Kasumi-1 (cell line): ENCODE measurements at regions not wholly inside any gene's neighbourhood (a gene's known extent, or its start where the extent isn't known, plus 50 kb on each side); places are given as distances from the start of the nearest gene placed in this dataset.
"Not testable (repeated sequence)": the region's sequence is repeated elsewhere in the genome, so short reads cannot be mapped to it uniquely, and the experiment has no call there.

Experiments used
- DNase-seq, 2 experiments: peaks; one replicate each; lab custom pipeline; 2025; lab: John Stamatoyannopoulos, UW

DNA sequence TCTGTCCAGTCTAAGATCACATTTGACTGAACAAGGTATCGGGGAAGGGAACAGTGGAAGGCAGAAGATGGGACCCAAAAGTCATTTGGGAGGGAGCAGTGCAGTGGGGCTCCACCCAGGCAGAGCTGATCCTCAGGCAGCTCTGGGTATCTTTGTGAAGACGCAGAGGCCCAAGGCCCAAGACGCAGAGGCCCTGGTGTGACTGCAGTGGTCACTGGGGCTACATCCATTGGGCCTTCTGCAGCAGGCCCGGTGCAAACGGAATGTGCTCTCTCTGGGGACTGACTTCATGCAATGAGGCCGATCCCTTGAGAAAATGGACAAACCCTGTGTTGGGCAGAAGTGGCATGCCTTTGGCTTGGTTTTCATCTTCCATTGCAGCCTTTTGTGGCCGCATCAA is 463.4 kb upstream of the ZNF507 start:
- no peak for DNase-seq

DNA sequence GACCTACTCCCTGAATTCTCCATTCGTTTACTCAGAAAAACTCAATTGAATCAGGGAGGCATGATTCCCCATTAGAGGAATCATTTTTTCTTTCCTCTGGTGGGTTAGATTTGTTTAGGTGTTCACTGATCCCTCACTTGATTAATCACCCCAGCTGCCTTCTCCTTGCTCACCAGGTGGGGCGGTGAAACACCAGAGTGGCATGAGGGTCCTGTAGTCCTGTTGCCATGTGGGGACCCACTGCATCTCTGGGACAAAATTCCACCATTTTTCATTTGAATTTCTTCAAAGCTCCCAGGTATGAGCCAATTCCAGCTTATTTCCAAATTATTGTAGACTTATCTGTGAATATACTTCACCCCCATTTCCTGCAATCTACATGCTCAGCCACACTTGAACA is 462.7 kb upstream of the ZNF507 start:
- DNase-seq = no peak

DNA sequence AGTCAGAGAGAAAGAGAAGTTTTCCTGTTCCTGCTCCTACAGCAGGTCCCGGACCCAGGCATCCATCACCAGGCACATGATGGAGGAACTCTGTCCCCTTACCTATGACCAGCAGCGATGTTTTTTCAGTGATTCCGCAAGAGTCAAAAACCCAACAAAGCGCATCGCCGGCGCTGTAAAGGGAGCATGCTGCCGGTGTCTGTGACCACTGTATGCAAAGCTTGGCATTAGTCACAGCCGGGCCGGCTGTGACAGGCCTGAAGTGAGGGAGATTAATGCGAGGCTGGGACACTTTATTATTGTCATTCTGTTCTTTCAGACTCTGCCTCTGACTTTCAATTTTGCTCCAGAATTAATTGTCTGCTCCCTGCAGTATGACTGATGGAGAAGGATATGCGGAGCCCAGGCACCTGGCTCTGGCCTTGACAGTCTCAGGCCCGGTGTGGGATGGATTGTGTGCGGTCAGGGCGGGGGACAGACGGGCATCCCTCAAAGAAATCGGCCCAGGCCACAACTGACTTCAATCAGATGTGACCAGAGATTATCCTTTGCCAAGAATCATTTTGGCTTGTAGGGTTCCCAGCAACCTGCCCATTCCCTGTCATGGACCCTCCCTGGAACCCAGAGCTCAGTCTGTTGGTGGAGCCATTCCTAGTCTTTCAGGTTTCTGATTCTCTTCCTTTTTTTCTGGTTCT is 462.0 kb upstream of the ZNF507 start:
- no peak for DNase-seq

DNA sequence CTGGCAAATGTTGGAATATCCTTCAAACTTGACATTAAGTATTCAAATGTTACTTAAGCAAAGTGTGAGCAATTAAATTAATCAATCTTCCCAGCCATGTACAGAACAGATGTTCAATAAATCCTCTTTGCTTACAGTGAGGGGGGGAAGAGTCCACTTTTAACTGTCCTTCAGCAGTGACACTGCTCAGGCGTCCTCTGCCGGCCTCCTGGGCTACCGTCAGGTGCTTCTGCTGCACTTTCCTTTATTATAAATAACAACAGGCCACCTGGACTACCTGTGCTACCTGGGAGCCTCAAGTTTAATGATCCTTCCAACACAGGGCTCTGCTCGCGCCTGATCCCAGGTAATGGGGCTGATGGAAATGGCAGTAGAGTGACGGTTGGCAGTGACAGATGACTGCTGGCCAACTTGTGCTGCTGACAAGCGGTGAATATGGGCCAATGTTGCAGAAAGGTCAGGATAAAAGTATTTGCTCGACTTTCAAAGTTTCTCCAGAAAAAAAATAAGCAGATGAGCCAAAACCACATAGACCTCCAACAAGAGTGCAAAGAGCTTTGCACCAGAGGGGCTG is 460.0 kb upstream of the ZNF507 start:
- no peak for DNase-seq

DNA sequence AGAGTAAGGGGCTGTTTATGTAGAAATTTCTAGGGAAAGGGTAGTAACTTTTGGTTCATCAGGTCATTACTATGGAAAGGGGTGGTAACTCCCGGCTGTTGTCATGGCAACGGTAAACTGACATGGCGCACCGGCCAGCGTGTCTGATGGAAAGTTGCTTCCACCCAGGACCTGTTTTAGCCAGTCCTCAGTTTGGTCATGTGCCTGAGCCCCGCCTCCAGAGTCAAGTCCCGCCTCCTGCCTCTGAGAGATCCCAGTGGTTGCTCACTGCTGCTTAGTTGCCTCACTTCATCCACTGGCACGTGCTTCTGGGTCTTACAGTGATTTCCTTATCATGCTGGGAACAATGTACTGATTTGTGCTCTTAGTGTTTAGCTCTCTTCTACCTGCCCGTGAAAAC is 455.2 kb upstream of the ZNF507 start:
- DNase-seq = no peak

DNA sequence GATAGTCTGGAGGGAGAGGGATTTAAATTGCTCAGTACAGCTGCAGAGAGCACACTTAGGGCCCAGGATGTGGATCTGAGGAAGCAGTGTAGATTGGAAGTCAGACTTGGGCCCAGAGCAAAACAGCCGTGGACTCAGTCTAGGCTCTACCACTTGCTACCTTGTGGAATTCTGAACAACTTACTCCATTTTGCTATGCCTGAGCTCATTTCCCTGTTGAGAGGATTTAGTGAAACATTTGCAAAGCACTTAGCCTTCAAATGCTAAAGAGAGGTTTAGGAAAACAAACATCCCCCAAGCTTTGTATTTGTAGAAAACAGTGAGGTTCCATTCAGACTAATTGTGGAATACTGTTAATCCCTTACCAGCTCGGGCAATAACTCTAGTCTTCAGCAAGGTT is 453.4 kb upstream of the ZNF507 start:
- DNase-seq = no peak

DNA sequence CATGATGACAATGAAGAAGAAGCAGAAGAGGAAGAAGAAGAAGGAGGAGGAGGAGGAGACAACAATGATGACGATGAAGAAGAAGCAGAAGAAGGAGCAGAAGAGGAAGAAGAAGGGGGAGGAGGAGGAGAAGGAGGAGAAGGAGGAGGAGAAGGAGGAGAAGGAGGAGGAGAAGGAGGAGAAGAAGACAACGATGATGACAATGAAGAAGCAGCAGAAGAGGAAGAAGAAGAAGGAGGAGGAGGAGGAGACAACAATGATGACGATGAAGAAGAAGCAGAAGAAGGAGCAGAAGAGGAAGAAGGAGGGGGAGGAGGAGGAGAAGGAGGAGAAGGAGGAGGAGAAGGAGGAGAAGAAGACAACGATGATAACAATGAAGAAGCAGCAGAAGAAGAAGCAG is 451.9 kb upstream of the ZNF507 start:
- DNase-seq = not testable (repeated sequence)

DNA sequence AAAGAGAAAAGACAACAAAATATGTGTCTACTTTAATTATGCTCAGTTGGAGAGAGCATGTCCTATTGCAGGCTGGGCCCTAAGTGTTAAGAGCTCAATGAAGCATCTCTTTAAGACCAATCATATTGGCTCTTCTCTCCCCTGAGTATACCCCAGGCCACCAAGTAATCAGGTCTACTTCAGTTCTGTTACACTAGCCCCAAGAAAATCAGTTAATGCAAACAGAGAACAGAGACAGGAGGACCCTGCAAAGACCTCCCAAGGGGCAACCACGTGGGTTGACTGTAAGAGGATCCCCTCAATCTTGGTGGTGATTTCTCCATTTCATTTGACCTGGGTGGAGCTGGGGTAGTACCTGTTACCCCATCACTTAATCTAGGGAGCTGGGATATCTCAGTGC is 451.0 kb upstream of the ZNF507 start:
- no peak for DNase-seq

DNA sequence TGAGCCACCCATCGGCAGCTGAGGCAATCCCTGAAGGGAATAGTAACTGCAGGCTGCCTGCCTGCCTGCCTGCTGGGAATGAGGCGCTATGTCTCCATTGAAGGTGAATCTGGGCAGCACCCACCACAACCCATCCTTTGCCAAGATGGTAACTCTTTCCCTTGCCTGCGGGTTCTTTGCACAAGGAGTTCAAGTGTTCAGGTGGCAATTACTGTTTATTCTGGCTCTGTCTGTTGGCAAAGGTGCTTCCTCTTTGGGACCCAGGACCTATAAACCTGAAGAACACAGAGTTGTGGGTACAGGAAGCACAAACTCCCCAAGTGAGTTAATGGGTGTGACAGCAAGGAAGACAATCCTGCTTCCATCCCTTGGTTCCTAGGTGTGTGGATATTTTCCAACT is 448.1 kb upstream of the ZNF507 start:
- no peak for DNase-seq

DNA sequence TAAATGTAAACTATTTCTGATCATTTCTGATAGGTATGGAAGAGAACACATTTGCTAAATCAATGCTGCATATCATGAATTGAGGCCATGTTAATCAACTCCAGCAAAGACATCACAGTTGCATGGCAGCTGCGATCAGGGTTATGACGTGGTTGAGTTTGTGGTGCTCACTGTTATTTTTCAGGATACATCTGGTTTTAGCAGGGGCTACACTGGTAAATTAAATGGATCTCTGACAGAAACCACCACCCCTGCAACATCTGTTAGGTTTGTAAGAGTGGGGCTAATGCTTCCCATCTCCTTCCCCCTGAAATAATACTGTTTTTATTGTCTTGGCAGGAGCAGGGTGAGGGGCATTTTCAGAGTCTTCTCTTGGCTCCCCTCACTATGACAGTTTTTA is 444.4 kb upstream of the ZNF507 start:
- DNase-seq = no peak

DNA sequence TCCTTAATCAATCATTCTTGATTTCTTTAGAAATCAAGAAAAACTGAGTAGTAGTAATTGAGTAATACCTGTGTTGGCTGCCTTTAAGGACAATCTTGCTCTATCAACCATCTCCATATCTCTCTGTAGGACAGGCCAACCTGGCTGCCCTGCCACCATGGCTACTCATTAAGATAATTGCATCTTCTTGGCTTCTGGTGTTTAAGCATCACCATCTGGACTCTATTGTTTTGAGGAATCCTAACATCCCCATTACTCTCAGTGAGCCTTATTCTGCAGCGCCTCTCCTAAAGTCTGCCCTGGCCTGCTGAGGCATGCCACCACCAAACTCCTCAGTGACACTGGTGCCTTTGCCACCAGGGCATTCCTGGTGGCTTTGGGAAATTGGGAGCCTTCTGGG is 442.6 kb upstream of the ZNF507 start:
- no peak for DNase-seq

DNA sequence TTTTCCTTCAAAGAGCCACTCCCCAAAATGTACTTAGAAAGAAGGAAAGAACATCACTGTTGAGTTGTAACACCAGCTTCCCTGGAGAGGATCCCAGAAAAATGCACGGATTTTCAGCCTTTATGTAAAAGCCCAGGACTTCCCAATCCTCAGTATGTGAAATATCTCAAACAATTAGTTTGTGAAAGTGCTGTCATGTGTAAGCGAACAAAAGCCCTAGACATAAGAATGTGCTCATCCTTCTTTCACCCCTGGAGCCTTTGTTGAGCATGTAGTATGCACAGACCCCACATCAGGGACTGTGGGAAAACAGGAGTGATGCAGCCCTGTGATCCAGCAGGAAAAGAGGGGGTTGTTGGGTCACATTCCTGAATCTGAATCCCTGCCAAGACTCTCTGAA is 441.4 kb upstream of the ZNF507 start:
- no peak for DNase-seq

DNA sequence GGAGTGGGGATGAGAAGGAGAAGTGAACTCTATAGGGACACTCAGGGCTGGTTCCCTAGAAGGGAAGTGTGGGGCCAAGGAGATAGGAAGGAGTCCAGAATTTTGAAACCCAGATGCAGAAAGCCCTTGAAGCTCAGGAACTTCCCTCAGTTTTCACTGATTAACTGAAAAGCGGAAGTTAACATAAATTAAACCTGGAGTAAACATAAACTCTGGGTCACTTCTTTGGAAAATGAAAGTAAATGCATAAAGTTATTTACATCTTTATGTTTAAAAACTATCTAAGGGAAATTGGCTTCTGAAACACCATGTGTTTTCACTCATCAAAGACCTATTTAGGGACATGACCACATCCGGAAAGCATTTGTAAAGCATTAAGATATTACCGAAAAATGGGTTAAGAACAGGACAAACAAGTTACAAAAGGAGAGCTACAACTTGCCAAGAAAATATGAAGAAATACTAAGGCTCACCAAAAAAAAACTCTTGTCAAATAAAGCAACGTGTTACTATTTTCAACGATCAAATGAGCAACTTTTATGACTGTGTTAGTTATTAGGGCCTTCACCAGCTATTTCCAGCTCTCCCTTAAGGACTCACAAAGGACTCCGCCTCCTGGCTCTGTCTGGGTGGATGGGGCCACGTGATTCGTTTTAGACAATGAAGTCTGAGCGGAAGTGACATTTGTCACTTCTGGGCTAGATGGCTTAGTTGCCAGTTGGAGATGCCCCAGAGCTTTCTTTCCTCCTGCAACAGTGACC is 439.1 kb upstream of the ZNF507 start:
- DNase-seq = no peak

DNA sequence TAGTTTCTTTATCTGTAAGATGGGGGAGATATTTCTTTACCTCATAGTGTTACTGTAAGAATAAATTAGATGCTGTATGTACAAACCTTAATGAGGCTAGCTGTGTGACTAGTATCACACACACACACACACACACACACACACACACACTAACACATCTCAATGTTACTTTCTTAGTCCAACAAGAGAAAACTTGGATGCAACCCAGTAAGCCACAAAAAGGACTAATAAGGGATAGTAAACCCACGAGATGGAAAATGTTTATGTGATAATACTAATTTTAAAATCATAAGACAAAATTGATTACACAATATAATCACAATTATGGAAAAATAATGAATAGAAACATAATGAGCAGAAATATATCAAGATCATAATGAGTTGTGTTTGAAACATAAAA is 437.7 kb upstream of the ZNF507 start:
- DNase-seq = no peak

DNA sequence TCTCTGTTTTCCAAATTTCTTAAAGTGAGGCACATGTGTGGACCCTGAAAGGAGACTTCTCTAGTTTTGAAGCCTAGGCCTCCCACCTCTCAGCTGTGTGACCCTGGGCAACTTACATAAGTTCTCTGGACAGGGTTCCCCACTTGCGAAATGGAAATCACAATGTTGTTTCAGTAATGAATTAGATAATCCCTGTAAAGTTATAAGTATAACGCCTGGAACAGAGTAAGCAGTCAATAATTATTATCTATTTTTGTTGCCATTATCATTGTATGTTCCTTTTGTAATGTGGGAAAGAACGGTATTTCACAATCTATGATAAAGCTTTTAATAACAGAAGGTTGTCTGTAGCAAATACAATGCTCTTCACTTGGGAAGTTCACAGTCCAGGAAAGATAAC is 437.3 kb upstream of the ZNF507 start:
- no peak for DNase-seq

DNA sequence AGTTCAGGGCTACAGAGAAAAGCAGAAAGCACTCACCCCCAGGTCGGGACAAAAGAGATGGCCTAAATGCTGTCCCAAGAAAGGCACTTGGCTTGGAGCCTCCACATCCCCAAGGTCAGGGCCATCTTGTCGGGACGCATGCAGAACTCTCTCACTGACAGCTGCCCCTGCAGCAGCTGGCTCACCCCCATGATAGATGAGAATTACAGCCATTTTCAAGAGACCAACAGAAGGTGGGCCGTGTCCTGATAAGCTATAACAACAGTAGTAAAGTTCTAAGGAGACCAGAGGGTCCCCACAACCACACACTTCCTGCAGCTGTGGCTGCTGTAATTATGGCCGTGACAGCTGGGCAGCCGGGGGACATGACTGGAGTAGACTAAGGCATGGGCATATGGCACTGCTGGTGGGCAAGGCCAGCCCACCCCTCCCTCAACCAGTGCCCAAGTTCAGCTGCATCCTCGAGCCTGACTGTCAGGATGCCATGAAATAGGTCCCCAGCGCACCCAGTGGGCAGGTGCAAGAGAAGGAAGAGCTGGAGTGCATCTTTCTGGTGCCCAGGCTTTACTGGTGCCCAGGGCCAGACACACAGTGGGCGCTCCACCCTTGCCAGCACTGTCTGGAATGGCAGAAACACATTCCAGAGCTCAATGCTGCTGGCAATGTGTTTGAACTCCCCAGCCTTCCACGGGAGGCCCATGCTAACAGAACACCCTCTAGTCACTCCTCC is 436.7 kb upstream of the ZNF507 start:
- no peak for DNase-seq

DNA sequence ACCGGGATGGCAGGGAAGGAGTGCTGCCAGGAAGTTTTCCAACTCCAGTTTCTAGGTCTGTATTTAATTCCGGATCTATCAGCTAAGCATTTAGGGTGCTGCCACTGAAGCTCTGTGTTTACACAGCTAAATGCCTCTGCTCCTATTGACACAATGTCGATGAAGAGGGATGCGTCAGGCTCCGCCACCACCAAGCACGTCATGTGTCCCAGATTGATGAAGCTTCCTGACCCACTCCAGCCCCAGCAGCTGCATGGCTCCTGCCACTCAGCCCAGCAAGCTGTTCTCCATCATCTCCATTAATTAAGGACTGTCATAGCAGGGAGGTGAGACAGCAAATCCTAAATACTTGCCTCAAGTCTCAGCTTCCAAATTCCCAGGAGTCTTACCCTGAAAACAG is 435.2 kb upstream of the ZNF507 start:
- DNase-seq = no peak

DNA sequence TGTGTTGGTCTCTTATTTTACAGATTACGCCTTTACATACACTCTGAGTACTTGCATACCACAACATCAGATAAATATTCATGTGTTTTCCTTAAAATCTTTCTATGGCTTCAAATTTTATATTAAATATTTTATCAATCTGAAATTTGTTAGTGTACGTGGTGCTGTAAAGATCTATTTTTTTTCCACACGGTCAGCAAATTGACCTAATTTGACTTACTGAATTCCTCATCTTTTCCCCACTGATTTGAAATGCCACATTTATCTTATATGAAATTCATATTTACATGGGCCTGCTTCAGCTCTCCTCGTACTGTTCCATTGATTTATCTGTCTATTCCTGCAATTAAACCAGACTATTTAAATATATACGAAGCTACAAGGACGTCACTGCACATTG is 433.8 kb upstream of the ZNF507 start:
- no peak for DNase-seq

DNA sequence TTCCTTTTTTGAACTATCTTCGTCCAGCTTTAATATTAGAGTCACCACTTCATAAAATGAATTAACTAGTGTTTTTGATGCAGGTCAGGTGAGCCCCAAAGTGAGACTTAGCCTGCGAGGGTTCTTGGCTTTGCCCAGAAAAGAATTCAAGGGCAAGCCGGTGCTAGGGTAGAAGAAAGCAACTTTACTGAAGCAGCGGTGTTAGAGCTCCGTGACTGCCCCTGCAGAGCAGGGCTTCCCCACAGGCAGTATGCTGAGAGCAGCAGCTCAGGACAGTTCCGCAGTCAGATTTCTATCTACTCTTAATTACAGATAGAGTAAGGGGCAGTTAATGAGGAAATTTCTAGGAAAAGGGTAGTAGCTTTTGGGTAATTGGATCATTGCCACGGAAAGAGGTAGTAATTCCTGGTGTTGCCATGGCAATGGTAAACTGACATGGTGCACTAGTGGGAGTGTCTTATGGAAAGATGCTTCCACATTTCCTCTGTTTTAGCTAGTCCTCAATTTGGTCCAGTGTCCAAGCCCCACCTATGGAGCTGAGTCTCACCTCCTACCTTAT is 432.2 kb upstream of the ZNF507 start:
- no peak for DNase-seq

DNA sequence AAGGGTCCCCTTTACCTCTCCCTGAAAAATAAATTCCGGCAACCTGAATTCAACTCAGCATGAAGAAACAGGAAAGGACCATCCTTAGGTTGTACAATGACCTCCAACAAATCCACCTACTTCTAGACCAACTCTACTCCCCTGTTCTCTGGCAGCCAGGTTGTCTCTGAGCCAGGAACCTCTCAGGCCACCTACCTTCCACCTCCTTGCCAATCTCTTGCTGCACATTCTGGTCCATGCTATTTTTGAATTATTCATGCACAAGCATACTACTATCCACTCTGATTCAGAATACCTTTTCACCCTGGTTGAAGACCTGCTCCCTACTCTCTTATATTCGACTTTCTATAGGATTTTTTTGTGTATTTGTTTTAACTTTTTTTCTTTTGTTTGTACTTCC is 415.0 kb upstream of the ZNF507 start:
- no peak for DNase-seq

DNA sequence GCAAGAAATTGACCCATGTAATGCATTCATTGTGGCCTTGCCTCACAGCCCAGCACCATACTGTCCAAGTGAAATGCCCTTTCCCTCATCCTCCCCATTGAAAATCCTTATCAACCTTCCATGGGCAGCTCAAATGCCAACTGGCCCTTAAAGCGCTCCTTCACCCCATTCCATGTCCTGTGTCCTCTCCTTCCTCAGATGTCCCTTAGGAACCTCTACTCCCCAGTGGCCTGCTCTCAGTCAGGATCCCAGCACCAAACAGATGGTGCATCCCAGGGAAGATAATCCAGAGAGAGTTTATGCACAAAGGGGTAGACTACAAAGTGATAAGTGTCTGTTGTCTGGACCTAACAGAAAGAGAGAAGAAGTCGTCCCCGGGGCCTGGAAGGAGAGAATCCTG is 407.4 kb upstream of the ZNF507 start:
- DNase-seq = no peak

DNA sequence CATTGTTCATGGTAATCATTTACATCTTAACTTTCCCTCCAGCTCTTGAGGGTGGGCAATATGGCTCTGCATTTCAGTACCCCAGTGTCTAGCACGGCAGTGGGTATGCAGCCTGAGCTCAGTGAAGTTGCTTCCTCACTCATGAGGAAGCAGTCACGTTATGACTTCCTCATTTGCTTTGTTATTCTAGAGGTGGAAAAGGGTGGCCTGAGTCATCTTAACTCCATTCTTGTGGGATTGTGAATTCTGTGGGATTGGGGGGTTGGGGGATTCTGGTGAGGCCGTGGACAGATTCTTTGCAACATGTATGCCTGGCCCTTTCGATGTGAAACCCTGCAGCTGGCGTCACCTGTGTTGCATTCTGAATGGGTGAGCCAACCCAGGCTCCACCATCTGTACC is 406.7 kb upstream of the ZNF507 start:
- DNase-seq = no peak

DNA sequence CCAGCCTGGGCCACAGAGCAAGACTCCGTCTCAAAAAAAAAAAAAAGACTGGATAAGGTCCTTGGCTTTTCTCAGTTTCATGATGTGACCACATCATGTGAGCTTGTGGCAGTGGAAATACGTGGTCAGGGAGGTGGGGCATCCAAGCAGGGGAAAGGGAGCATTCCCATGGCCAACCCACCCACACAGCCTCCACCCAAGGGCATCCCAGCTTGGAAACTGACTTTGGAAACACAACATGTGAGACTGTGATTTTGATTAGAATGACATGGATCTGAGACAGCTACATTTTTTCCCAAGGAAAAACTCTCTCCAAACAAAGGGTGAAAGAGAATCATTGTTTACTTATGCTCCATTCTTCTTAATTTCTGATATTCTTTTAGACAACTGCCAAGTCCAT is 405.0 kb upstream of the ZNF507 start:
- DNase-seq = no peak
